Osteocyte (in vitro differentiated cells): ENCODE measurements at regions not wholly inside any gene's neighbourhood (a gene's known extent, or its start where the extent isn't known, plus 50 kb on each side); places are given as distances from the start of the nearest gene placed in this dataset.
"Not testable (repeated sequence)": the region's sequence is repeated elsewhere in the genome, so short reads cannot be mapped to it uniquely, and the experiment has no call there.

ENCODE experiments used
- DNase-seq: peaks from one replicate; pipeline ENCODE4 v3.0.0; 2021; ENCODE audit warnings: mixed read lengths; ENCODE audit not compliant: unreplicated experiment; ENCODE audit errors: extremely low spot score
- H3K27ac Mint-ChIP-seq: one replicate; pipeline ENCODE4 v1.8.0; 2021; ENCODE audit warnings: mild to moderate bottlenecking, mixed read lengths; ENCODE audit not compliant: unreplicated experiment
- H3K27me3 Mint-ChIP-seq: one replicate; pipeline ENCODE4 v1.8.0; 2021; ENCODE audit warnings: mixed read lengths; ENCODE audit not compliant: unreplicated experiment
- H3K36me3 Mint-ChIP-seq: one replicate; pipeline ENCODE4 v1.8.0; 2021; ENCODE audit warnings: mixed read lengths; ENCODE audit not compliant: unreplicated experiment
- H3K4me1 Mint-ChIP-seq: one replicate; pipeline ENCODE4 v1.8.0; 2021; ENCODE audit warnings: mixed read lengths; ENCODE audit not compliant: unreplicated experiment
- H3K4me3 Mint-ChIP-seq: one replicate; pipeline ENCODE4 v1.8.0; 2021; ENCODE audit warnings: mild to moderate bottlenecking, moderate library complexity, mixed read lengths; ENCODE audit not compliant: unreplicated experiment
- H3K9me3 Mint-ChIP-seq: one replicate; pipeline ENCODE4 v1.8.0; 2021; ENCODE audit warnings: mixed read lengths; ENCODE audit not compliant: unreplicated experiment
- CTCF ChIP-seq: fragments of 200-600 bp; sonication (generic); IDR thresholded peaks from 2 replicates; pipeline ENCODE4 v1.5.0; 2021; ENCODE audit warnings: antibody characterized with exemption, mild to moderate bottlenecking, moderate library complexity

- Mint-ChIP-seq H3K4me3 (no peak overlapping the region), H3K36me3 (no peaks in the 10 kb centered on the region), H3K4me1 (no peaks in the 10 kb centered on the region), H3K27me3 (no peaks in the 10 kb centered on the region), H3K9me3 (peaks cover 6% of the 10 kb centered on the region), H3K27ac (no peak overlapping the region)
- no peak for DNase-seq
- no peak for TF ChIP-seq CTCF
Observed at GRCh38 chrX:25755194-25755593, 382.9 kb upstream of the MAGEB18 start.

GRCh38 chrX:25762656-25763055 lies 375.5 kb upstream of the MAGEB18 start:
- no peak for TF ChIP-seq CTCF
- H3K4me1 Mint-ChIP-seq = no peaks in the 10 kb centered on the region
- no peak for DNase-seq
- no peaks in the 10 kb centered on the region for H3K36me3 Mint-ChIP-seq
- H3K27ac Mint-ChIP-seq = no peak overlapping the region
- H3K27me3 Mint-ChIP-seq = no peaks in the 10 kb centered on the region
- H3K4me3 Mint-ChIP-seq = no peak overlapping the region
- peaks cover 2% of the 10 kb centered on the region for H3K9me3 Mint-ChIP-seq

GRCh38 chrX:25771853-25772252 lies 366.3 kb upstream of the MAGEB18 start:
- not testable (repeated sequence) for H3K36me3 Mint-ChIP-seq, H3K27me3 Mint-ChIP-seq, DNase-seq, H3K27ac Mint-ChIP-seq, H3K4me3 Mint-ChIP-seq, H3K4me1 Mint-ChIP-seq
- peaks cover 28% of the 10 kb centered on the region for H3K9me3 Mint-ChIP-seq

- not testable (repeated sequence) for H3K27ac Mint-ChIP-seq, DNase-seq, H3K4me3 Mint-ChIP-seq, H3K4me1 Mint-ChIP-seq, H3K36me3 Mint-ChIP-seq, H3K27me3 Mint-ChIP-seq
- peaks cover 12% of the 10 kb centered on the region for H3K9me3 Mint-ChIP-seq
Observed at GRCh38 chrX:25797796-25798195, 340.3 kb upstream of the MAGEB18 start.

- Mint-ChIP-seq H3K27me3 (no peaks in the 10 kb centered on the region), H3K36me3 (no peaks in the 10 kb centered on the region), H3K9me3 (peaks cover 18% of the 10 kb centered on the region), H3K4me1 (no peaks in the 10 kb centered on the region), H3K4me3 (no peak overlapping the region), H3K27ac (no peak overlapping the region)
- DNase-seq = no peak
- TF ChIP-seq CTCF = no peak
Observed at GRCh38 chrX:25805744-25806143, 332.4 kb upstream of the MAGEB18 start.

- no peak for TF ChIP-seq CTCF
- Mint-ChIP-seq H3K27ac (no peak overlapping the region), H3K27me3 (no peaks in the 10 kb centered on the region)
Observed at GRCh38 chrX:25807022-25807421, 331.1 kb upstream of the MAGEB18 start.

More at GRCh38 chrX:25807022-25807421, 331.1 kb upstream of the MAGEB18 start:
- H3K9me3 Mint-ChIP-seq = peaks cover 17% of the 10 kb centered on the region
- no peaks in the 10 kb centered on the region for H3K36me3 Mint-ChIP-seq
- no peaks in the 10 kb centered on the region for H3K4me1 Mint-ChIP-seq
- no peak for DNase-seq
- no peak overlapping the region for H3K4me3 Mint-ChIP-seq
